ENCODE measurements at regions not wholly inside any gene's neighbourhood (a gene's known extent, or its start where the extent isn't known, plus 50 kb on each side); places are given as distances from the start of the nearest gene placed in this dataset.

DNA sequence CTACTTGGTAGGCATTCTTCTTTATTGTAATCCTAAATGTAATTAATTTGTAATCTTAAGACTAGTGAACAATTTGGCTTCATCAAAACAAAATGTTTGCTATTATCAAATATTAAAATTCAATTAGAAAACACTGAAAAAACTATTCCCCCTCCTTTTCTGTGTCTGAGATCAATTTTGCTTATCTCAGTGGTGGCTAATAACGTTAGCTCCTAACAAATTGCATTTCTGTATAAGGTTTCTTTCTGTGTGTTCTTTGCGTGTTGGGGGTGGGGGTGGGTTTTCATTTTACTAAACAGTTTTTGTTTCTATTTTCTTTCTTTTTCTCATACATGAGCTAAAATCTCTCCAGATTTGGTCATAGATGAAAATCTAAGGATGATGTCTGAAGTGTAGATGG is 54.0 kb upstream of the EYA4 start:
- DNase-seq, result no peak

GRCh38 chr6:133187657-133188453 is 53.3 kb upstream of the EYA4 start:
- no peak for DNase-seq

DNA sequence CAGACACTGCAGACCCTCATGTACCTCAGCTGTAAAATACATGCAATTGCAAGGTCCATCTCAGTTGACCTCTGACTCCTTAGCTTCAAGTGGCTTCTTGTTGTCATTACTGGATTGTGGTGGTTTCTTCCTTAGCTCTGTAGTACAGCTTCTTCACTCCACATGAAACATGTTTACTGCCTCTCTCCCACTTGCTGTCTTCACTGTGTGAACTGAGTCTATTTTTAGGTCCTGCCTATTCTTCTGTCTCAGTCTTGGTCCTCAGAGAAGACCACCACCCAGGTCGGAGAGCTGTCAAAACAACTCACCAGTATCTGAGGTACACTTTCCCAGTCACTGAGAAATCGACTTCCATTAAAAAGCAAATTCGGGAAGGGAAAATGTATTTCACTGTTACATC is 50.2 kb upstream of the EYA4 start:
- no peak for DNase-seq

DNA sequence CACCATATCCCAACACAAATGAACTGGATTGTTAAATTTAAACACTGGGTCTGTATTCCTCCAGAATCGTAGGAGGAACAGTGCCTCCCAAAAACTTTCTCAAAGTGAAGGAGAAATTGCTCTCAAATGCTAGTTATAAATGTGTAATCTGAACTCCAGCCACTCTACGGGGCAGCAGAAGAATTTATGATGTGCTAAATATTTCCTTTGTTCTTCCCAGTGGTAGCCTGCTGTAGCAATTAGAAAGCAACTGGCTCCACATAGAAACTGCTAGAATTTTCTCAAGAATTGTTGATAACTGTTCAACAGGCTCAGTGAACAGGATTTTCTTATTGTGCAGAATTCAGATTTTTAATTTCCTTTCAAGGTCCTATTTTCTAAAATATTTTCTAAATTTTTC is 49.8 kb upstream of the EYA4 start:
- no peak for DNase-seq
